ENCODE measurements at regions not wholly inside any gene's neighbourhood (a gene's known extent, or its start where the extent isn't known, plus 50 kb on each side); places are given as distances from the start of the nearest gene placed in this dataset.
"Not testable (repeated sequence)": the region's sequence is repeated elsewhere in the genome, so short reads cannot be mapped to it uniquely, and the experiment has no call there.

DNA sequence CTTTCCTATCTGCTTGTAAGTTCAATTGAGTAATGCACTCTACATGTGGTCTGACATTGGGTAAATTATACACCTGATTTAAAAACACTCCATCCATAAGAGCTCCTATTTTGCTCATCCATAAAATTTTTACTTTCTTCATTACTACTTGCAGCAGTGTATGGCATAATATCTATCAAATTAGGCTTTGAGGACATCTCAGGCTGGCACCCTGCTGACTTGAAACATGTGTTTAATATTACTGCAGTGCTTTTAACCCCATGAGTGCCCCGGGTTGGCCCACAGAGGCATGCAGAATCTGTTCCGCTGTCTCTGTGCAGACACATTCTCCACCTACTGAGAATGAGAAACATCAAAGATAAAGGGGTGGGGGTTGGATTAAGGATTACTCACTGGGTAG, 249.9 kb upstream of the DNAJC19 start:
- no peak for DNase-seq

DNA sequence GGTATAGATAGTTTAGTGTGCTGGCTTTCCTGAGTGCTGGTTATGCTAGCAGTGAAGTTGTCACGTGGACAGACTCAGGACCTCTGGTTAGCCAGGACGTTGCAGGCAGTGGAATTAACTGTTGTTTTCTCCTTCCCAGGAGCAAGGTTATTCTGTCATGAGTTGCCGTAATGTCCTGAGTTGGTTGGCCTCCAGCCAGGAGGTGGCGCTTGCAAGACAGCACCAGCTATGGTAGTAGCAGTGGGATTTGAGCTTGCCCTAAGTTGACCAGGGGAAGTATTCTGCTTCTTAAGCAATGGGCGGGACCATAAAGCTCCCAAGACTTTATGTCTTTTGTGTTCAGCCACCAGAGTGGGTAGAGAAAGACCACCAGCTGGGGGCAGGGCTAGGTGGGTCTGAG, 240.7 kb upstream of the DNAJC19 start:
- no peak for DNase-seq

DNA sequence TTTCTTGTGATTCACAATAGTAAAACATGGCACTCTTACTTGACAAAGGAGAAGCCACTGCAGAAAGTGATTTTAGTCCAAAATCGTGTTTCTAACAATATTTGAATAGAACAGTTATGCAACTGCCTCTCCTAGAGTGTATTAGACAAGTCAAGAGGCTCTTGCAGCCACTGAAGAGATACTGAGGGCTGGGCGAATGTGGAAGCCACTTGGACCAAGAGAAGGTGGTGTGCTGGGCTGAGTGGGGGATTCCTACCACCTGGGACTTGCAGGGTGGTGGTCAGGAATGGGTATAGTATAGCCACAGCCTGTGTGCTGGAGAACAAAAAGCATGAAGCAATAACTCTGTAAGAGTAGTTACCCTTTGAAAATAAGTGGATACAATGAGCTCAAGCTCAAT, 223.8 kb upstream of the DNAJC19 start:
- no peak for DNase-seq

DNA sequence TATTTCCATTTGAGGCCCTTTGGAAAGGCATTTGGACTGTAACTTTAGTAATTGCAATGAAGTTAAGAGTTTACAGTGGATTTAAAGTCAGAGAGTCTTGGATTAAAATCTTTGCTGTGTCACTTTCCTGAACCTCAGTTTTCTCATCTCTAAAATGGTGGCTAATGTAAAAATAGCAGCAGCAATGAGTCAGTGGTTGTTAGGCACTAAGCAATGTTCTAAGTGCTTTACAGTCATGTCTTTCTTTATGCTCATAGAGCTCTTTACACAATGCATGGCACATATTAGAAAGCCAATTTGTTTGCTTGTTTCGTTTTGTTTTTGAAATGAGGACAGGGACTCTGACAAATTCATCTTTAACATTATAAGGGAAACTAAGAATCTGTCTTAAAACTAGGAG, 222.7 kb upstream of the DNAJC19 start:
- DNase-seq = no peak

DNA sequence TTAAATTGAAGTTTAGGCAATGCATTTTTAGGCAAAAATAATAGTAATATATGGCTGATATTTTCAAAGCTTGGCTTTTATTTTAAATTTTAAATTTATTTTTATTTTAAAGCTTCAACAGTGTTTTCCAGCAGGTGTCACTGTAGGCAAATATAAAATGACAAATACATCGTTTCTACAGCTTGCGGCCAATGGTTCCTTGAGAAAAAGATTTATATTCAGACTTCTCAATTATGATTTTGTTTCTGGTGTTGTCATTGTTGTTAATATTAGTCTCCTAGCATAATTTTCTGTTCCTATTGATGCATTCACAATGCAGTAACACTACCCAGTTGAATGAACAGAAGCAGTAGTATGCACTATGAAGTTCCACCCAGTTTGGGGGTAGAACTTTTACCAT, 220.7 kb upstream of the DNAJC19 start:
- DNase-seq = no peak

DNA sequence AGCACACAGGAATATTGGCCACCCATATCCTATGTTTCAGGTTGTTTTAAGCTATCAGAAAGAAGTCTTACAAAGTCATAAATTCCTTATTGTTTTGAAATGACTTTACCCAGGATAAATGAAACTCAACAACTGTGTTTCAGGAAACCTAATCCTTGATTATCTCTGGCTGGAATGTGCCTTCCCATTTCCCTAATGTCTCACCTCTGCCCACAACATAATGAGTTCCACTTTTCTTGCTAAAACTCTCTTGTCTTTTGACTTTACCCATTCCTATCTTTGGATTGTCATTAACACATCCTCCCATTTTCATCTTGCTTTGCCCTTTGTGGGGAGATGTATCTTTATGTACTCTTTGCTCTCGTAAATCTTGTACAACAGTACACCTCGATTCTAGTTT, 200.0 kb upstream of the DNAJC19 start:
- DNase-seq = no peak

DNA sequence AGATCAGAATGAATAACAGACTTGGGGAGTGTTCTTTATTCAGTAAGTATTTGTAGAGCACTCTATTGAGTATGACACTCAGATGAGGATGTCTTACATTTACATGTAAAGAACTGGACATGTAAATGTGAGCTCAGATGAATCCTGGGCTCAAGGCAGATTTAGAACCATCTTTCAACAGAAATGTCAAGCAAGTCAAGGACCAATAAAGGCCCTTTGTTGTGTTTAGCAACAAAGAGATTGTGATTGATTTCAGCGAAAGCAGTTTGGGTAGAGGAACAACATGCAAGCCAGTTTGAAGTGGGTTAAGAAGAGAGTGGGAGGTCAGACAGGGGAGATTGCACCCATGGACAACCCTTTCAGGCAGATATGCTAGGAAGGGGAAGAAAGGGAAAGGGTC, 194.2 kb upstream of the DNAJC19 start:
- DNase-seq = no peak

DNA sequence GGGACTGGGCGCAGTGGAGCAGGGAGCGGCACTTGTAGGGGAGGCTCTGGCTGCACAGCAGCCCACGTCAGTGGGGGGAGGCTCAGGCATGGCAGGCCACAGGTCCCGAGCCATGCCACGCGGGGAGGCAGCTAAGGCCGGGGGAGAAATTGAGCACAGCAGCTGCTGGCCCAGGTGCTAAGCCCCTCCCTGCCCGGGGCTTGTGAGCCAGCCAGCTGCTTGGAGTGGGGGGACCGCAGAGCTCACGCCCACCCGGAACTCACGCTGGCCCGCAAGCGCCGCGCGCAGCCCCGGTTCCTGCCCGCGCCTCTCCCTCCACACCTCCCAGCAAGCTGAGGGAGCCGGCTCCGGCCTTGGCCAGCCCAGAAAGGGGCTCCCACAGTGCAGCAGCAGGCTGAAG, 193.5 kb upstream of the DNAJC19 start:
- DNase-seq = not testable (repeated sequence)

DNA sequence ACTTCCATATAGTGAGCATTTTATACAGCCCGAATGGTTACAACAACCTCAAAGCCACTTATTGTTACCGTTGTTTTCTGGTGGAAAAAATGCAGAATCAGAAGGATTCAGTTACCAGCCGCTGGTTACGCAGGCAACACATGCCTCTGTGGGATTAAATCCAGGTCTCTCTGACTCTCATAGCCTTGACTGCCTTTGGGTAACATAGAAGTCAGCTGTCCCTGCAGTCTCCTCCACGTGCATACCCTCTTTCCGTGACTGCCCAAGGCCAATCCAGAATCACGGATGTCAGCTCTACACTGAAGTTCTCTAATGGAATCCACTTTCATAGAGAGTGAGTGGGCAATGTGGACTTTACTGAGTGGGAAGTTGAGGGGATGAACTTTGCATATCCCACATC, 189.5 kb upstream of the DNAJC19 start:
- no peak for DNase-seq

DNA sequence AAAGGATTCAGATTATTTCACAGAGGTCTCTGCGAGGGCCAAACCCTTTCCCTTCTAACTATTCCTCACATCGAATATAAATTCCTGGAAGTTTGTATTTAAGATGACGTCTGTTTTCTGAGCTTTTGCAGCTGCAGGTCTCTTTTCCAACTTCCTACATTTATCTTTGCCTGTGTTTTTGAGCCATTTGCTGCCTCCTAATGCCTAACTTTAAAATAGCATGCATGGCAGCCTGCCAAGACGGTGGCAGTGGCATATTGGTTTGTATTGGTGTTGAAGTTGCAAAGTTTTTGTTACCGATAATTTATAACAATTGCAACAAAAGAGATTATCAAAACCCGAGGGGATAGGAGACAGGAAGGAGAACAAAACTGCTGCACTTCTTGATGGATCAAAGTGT, 187.1 kb upstream of the DNAJC19 start:
- DNase-seq = peak; percentile 14

DNA sequence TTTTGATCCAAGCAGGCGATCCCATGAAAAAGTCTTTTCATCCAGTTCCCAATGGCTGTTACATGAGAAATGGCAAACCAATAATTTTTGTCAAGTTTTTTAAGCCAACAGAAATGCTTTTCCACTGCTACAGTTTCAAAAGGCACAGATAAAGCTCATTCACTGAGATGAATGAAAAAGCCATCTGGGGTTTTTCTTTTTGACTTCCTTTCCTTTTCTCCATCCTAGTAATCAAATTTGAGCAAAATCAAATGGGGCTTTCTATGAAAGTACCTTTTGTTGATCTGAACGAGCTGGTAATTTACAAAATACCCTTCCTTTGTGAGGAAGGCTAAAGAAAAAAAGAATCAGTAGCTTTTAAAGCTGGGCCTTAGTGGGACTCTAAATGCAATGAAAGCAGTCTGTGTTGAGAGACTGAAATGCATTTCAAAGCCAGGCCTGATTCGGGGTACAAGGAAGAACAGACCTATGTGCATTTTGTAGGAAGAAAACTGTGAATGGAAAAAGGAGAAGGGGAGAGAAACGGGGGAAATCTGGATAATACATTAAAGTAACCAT, 185.2 kb upstream of the DNAJC19 start:
- DNase-seq = no peak

DNA sequence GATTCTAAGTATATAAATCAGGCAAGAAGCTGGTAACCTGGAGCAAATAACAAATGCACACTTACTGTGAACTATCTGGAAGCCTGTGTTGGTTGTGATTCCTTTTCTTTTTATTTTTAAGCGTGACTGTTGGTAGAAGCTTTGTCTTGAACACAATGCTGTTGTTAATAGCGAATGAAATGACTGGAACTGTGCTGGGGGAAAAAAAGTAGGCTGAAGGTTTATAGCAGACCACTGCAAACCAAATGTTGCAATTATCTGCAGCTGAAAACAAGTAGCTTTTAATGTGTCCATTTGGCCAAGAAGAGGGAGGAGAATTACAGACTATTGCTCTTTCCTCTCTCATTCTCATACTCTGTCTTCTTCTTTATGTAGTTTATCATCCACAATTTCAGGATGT, 184.5 kb upstream of the DNAJC19 start:
- no peak for DNase-seq

DNA sequence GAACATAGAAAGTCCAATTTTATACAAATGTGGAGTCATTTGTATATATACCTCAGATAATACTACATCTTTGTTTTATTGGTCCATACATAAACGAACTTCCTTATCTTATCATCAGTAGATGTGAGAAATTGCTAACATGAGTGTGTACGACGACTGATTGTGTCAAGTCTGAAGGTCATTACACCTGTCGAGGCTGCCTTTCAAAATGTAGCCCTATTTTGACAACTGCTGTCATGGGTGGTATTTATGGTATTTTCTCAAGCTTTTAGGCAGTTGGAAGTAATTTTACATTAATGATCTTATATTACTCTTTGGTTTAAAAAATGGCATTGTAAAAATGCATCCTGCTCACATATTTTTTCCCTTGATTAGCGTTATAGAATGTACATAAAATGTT, 183.7 kb upstream of the DNAJC19 start:
- DNase-seq = no peak

DNA sequence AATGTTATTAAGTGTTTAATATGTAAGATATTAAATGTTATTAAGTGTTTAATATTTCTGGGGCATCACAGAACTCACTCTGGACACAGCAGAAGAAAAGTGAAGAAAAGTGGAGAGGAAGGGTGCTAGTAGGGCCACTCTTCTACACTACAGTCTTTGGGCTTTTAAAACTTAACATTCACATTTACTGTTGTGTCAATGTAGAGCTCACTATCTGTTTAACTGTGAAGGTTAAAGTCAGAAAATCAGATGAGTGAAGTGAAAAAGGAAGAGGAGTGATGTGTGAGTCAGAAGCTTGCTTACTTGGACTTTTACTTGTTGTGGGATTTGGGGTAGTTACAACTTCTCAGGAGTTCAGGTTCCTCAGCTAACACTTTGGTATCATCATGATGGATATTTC, 145.3 kb upstream of the DNAJC19 start:
- DNase-seq = no peak

DNA sequence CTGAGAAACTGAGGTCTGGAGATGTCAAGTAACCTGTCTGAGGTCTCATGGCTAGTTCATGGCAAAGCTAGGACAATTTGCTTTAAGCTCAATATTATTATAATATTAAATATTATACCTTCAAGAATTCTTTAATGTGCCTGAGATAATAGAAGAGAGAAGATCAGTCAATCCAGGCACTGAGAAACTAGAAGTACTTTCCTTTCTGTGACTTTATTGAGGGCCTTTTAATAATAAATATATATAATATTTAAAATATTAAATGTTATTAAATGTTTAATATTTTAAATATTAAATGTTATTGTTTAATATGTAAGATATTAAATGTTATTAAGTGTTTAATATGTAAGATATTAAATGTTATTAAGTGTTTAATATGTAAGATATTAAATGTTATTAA, 144.3 kb upstream of the DNAJC19 start:
- no peak for DNase-seq

DNA sequence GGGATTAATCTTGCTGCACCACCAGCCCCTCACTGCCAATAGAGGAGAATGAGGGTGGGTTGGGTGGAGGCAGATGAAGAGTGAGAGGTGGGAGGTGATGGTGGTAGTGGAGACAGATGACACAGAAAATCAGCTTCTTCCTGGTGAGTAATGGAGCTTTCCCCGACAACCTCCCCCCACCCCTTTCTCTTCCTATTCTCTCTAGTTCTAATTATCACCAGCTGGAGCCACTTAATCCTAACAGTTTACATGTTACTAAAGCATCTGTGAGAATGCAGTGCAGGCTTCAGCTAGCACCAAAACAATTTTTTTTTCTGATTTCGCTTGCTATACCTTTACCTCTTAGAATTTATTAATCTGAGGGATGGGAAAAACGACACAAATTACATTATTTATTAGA, 116.1 kb upstream of the DNAJC19 start:
- no peak for DNase-seq

DNA sequence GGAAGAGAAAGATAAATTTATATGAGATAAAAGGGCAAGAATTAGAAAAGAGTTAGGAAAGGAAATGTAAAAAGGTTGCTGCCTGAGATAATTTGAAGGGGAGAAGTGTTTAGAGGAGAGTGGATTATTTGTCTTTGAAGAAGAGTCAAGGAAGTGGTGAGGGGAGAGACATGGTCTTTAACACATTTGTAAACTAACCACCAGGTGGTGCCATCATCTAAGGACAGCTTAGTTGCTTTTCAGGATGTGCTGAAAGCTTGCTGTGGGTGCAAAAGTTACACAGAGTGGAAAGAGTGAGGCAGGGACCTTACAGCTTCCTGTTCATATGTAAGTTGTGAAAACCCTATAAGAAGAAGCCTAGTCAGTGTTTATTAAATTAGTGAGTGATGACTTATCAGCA, 114.1 kb upstream of the DNAJC19 start:
- DNase-seq = no peak

DNA sequence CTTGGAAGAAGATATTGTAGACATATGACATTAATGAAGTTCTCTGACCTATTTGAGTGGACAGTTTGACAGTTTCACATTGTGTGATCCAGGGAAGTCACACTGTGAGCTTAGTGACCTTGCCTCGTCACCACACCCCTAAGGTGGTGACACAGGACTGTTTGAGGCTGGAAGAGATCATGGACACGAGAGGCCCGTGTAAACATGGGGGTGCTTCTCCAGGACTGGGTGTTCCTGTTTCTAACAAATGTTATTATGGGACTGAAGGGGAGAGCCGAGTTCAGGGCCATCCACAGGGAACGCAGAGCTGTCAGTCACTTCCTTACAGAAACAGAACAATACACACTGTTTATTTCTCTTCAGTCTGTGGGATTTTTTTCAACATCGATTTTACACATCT, 96.5 kb upstream of the DNAJC19 start:
- no peak for DNase-seq

DNA sequence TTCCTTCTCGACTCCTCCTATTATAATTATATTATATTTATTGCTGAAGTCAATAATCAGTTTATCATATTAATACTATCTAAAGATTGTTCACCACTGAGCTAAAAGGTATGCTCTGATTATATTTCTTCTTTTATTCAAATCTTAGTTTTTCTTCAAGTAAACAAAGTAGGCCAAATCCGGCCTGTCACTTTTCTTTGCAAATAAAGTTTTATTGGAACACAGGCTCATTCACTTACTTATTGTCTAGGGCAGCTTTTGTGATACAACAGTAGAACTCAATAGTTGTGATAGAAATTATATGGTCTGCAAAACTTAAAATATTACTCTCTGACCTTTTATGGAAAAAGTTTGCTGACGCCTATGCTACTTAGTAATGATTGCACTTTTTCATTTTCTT, 92.4 kb upstream of the DNAJC19 start:
- DNase-seq = no peak

DNA sequence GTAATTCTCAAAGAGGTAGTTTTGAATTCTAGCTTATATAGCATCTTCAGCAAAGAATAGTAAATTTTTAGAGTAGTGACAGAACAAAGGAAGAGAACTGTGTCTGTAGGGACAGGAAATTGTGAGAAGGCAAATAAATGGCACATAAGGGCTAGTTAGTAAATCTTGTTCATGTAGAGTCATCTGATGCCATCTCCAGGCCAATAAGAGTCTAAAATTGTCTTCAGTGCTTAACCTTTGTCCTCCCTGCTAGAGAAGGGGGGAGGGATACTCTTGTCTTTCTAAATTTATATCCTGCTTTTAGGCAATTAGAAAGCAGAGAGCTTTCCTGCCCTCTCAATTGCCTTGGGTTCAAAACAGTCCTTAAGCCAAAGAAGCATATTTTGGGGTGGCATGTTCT, 87.0 kb upstream of the DNAJC19 start:
- no peak for DNase-seq

DNA sequence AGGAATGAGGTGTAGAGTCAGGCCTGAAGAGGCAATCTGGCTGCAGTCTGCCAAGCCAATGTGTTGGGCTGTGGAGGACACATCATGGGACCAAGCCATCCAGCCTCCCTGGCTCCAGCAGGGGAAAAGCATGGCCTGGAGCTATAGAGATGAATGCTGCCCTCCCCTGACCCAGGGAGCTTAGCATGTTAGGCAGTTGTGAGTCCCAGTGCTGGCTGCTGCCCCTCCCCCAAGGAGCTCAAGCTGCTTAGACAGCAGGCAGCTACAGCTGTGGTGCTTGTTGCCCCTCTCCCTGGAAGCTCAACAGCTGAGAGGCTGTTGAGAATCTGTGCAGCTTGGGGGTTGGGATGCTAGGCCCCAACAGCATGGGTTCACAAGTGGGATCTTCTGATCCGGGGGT, 85.6 kb upstream of the DNAJC19 start:
- no peak for DNase-seq

DNA sequence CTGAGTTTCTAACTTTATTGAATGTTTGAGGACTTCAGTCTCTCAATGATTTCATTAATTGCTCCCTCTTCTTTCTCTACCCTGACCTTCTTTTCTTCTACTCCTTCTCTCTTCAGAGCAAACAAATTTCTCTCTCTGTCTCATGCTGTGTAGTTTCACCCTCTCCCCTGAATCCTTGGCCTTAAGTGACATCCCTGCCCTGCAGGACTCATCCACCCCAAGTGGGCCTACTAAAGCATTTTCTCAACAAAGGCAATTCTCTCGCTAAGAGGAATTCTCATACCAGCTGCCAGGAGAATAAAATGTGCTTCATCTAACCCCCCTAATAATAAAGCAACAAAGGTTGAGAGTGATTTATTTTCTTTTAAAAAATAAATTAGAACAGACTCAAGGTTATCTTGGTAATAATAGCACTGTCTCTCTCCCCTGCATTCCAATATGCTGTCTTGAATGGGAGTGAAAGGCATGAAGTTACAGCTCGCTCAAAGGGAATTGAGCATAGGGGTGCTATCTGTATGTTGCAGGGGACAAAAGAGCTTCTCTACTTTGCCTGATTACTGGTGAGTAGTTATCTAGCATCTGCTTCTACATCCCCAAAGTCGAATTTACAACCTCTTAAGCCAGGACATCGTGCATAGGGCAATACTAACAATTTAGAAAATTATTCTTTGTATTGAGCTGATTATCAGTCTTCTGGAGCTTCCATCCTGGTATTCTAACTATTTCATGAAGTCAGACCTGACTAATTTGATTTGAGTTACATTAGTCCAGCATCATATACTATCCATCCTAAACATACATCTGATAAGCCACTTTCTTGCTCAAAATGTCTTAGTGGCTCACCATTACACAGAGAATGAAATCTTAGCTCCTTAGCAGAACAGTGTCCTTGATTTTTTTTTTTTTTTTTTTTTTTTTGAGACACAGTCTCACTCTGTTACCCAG, 76.9 kb upstream of the DNAJC19 start:
- DNase-seq = no peak

DNA sequence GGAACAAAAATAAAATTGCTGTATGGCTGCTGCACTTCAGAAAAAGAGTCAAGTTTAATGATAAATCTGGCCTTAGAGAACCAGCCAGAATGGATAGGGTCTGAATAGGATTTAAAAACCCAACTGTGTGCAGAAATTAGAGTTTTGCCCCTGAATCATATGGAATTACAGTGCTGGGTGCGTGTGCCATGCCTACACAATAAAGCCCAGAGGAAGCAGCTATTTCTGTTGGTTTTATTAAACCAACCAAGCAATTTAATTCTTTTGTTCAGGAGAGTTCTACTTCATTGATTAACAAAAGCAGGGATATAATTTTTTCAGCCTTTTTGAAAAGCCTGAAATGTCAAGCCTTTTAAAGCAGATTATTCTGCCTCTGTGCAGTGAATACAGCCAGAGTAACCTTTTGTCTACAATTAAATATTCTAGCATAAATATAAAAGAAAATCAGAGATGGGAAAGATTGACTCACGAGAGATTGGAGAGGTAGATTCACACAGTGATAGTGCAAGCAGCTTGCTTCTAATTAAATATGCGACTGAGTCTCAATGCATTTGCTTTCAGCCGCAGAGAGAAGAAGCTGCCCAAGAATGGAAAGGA, 66.7 kb upstream of the DNAJC19 start:
- no peak for DNase-seq

DNA sequence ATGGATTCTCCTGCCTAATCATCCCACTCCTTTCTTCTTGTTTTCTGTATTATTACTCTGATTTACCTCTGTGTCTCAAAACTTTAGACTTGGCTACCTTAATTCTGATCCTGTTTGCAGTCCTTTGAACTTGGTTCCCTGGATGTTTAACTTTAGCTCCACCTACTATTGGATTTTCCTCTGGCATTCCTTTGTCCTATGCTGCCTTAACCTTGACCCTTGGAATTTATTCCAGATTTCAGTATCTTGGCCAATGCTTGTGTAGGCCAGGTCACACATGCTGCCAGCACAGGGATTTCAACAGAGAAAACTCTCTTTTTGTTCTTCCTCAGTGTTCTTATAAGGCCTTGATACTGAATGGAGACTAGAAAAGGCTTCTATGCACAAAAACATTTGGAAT, 65.0 kb upstream of the DNAJC19 start:
- no peak for DNase-seq
